NB4 (cell line): ENCODE measurements at regions not wholly inside any gene's neighbourhood (a gene's known extent, or its start where the extent isn't known, plus 50 kb on each side); places are given as distances from the start of the nearest gene placed in this dataset.

Experiments
- CTCF ChIP-seq: IDR thresholded peaks from one replicate; pipeline ENCODE4 v1.5.1; 2012; ENCODE audit warnings: low read depth, low read length
- MAX ChIP-seq: IDR thresholded peaks from 2 replicates; pipeline ENCODE4 v1.6.1; 2011; ENCODE audit warnings: low read depth, low read length
- MYC ChIP-seq: IDR thresholded peaks from 2 replicates; pipeline ENCODE4 v1.6.1; 2011; ENCODE audit warnings: low read depth, low read length
- POLR2A ChIP-seq: IDR thresholded peaks from 2 replicates; pipeline ENCODE4 v1.6.1; 2011; ENCODE audit warnings: mild to moderate bottlenecking; ENCODE audit not compliant: insufficient read length; ENCODE audit errors: extremely low read depth

- TF ChIP-seq CTCF (no peak), POLR2A (no peak), MYC (no peak), MAX (no peak)
Observed at GRCh38 chrX:42188730-42189129, 265.4 kb upstream of the CASK start.
